Skeletal muscle satellite cell (primary cell): ENCODE measurements at regions not wholly inside any gene's neighbourhood (a gene's known extent, or its start where the extent isn't known, plus 50 kb on each side); places are given as distances from the start of the nearest gene placed in this dataset.

ENCODE experiments used
- H3K27me3 ChIP-seq: 2 replicates; pipeline ENCODE4 v1.7.0; 2013; ENCODE audit warnings: low read length; ENCODE audit not compliant: control insufficient read depth, insufficient read depth
- H3K36me3 ChIP-seq: 2 replicates; pipeline ENCODE4 v1.7.0; 2013; ENCODE audit warnings: mild to moderate bottlenecking, control low read depth, low read length; ENCODE audit not compliant: insufficient read depth
- H3K4me1 ChIP-seq: 2 replicates; pipeline ENCODE4 v1.7.0; 2013; ENCODE audit warnings: low read length; ENCODE audit not compliant: control insufficient read depth, insufficient read depth
- H3K4me2 ChIP-seq: 2 replicates; pipeline ENCODE4 v1.7.0; 2013; ENCODE audit warnings: mild to moderate bottlenecking, low read length
- H3K4me3 ChIP-seq: 2 replicates; pipeline ENCODE4 v1.7.0; 2013; ENCODE audit warnings: low read length
- H3K9ac ChIP-seq: 2 replicates; pipeline ENCODE4 v1.7.0; 2013; ENCODE audit warnings: mild to moderate bottlenecking, low read depth, low read length, moderate library complexity
- H3K9me3 ChIP-seq: replicated peaks from 2 replicates; pipeline ENCODE4 v1.7.0; 2013; ENCODE audit warnings: mild to moderate bottlenecking, control low read depth, low read length

DNA sequence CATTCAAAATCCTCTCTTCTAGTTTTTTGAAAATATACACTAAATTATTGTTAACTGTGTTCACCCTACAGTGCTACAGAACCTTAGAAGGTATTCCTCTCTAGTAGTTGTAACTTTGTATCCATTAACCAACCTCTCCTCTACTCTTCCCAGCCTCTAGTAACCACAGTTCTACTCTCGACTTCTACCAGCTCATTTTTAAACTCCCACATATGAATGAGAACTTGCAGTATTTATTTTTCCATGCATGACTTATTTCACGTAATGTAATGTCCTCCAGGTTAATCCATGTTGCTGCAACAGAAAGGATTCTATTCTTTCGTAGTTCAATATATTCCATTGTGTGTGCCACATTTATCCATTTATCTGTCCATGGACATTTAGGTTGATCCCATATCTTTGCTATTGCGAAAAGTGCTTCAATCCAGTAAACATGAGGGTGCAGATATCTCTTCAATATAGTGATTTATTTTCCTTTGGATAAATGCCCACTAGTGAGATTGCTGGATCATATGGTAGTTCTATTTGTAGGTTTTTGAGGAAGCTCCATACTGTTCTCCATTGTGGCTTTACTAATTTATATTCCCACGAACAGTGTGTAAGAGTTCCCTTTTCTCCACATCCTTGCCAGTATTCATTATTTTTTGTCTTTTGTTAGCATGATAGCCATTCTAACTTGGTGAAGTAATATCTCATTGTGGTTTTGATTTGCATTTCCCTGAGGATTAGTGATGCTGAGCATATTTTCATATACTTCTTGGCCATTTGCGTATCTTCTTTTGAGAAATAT, 113.7 kb upstream of the SMAD3 start:
- H3K4me3 ChIP-seq = no peak overlapping the region
- no peaks in the 10 kb centered on the region for H3K9me3 ChIP-seq
- H3K4me2 ChIP-seq = no peak overlapping the region
- no peaks in the 10 kb centered on the region for H3K36me3 ChIP-seq
- no peaks in the 10 kb centered on the region for H3K27me3 ChIP-seq
- H3K9ac ChIP-seq = no peak overlapping the region
- H3K4me1 ChIP-seq = peaks cover 16% of the 10 kb centered on the region

- peaks cover 15% of the 10 kb centered on the region for H3K4me1 ChIP-seq
- H3K9me3 ChIP-seq = no peaks in the 10 kb centered on the region
- H3K36me3 ChIP-seq = no peaks in the 10 kb centered on the region
- H3K4me3 ChIP-seq = no peak overlapping the region
- H3K9ac ChIP-seq = no peak overlapping the region
- no peak overlapping the region for H3K4me2 ChIP-seq
- H3K27me3 ChIP-seq = no peaks in the 10 kb centered on the region
Measured at GRCh38 chr15:66952756-66953522, 112.5 kb upstream of the SMAD3 start.

GRCh38 chr15:66953523-66954229, 111.7 kb upstream of the SMAD3 start:
- H3K27me3 ChIP-seq = no peaks in the 10 kb centered on the region
- no peak overlapping the region for H3K4me2 ChIP-seq
- H3K9ac ChIP-seq = no peak overlapping the region
- no peak overlapping the region for H3K4me3 ChIP-seq
- H3K36me3 ChIP-seq = no peaks in the 10 kb centered on the region
- peaks cover 9% of the 10 kb centered on the region for H3K4me1 ChIP-seq
- H3K9me3 ChIP-seq = no peaks in the 10 kb centered on the region

DNA sequence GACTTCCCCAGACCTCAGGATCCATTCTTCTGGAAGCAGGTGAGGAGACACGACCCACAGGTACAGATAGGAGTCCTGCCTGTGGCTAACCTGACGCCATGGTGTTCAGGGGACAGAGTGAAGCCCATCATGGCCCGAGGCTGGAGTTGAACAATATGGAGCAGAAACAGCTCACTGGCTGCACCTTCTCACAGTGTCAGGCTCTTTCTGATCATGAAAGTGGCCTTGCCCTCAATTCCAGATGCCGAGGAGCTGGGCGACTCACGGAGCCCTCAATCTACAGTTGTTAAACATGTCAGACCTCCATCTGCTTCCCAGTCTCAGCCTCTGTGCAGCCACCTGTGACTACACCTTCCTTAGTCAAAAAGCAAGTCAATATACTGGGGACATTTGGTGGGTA, 110.8 kb upstream of the SMAD3 start:
- no peak overlapping the region for H3K4me2 ChIP-seq
- peaks cover 4% of the 10 kb centered on the region for H3K27me3 ChIP-seq

DNA sequence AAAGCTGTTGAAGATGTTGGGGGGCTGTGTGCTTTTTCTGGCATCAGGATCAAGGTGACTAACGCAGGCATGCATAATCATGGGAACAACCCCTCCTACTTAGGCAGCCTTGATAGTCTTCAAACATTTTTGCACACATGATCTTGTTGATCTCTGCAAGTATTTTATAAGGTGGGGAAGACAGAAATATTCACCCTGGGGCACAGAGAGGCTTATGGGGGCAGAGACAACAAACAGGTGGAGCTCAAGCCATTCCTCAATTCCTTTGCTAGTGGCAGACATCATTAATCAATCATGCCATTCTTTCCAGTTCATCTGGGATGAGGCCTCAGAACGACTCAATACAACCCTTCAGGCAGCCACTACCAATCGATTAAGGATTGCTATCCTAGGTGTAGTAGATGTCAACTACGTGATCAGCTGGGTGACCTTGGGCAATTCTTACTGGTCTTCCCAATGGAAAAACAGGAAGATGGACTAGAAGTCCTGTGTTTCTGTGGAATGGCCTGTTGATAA, 110.3 kb upstream of the SMAD3 start:
- no peak overlapping the region for H3K4me2 ChIP-seq
- H3K27me3 ChIP-seq = peaks cover 4% of the 10 kb centered on the region

More for the DNA sequence above, 110.8 kb upstream of the SMAD3 start:
- no peaks in the 10 kb centered on the region for H3K36me3 ChIP-seq
- H3K9me3 ChIP-seq = no peaks in the 10 kb centered on the region
- H3K4me1 ChIP-seq = peaks cover 9% of the 10 kb centered on the region
- H3K9ac ChIP-seq = no peak overlapping the region
- H3K4me3 ChIP-seq = no peak overlapping the region

DNA sequence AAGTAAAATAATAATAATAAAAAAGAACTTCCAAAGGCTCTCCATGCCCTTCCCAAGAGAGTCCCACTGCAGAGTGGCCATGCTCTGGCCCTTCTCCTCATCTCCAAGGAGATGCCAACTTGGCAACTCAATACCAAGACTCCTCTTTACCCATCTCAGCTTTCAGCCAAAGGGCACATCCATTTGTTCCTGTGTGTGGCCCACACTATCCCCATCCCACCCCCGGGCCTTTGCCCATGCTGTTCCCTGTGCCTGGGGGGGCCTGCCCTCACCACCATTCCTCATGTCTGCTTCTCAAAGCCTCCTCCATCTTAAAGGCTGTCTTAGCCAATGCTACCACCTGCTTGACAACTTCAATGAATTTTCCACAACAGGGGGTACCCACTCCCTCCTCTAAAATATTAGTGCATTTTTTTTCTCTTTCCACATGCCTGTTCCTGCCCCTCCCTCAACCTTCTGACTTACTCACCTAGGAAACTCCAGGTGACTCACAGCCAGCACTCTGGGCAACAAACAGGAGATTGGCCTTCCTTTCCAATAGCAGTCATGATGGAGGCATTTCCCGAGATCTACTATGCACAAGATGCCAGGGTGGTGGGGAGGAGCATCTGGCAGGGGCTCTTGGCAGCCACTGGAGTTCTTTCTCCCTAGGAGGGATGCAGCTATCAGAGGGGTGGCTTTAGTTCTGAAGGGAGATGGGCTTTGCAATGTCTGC, 109.4 kb upstream of the SMAD3 start:
- Histone ChIP-seq H3K9ac (no peak overlapping the region), H3K9me3 (no peaks in the 10 kb centered on the region)

More for the DNA sequence above, 110.3 kb upstream of the SMAD3 start:
- Histone ChIP-seq H3K36me3 (no peaks in the 10 kb centered on the region), H3K9me3 (no peaks in the 10 kb centered on the region), H3K9ac (no peak overlapping the region), H3K4me1 (peaks cover 9% of the 10 kb centered on the region), H3K4me3 (no peak overlapping the region)

DNA sequence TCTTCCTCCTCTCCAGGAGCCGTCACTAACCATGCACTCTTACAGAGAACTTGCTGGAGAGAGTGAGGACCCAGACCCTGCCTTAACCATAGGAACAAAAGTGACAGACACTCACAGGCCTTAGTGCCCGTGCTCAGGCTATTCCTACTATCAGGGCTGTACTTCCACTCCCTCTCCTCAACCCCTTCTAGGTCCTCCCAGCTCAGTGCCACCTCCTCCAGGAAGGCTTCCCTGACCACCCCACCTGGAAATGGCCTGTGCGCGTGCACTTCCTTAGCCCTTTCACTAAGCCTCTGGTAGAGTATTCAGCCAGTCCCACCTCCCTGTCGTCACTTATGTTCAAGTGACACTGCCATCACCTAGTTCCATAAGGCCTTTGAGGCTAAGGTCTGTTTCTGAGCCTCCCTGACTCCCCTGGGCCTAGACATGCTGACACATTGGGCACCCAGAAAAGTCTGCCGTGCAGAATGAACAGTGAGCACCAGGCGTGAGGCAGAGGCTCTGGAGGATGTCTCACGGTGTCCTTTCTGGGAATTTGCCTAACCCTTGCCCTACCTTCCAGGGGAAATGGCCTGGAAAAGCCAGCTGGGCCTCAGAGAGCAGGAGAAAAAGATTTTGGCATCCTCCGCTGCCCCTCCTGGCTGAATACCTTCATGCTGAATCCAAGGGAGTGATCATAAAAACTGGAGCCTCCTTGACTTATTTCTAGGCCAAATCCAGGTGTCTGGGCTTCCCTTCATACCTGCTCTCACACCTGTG, 108.6 kb upstream of the SMAD3 start:
- H3K9ac ChIP-seq = no peak overlapping the region

More for the DNA sequence above, 109.4 kb upstream of the SMAD3 start:
- Histone ChIP-seq H3K36me3 (no peaks in the 10 kb centered on the region), H3K4me3 (no peak overlapping the region), H3K27me3 (peaks cover 4% of the 10 kb centered on the region), H3K4me1 (peaks cover 9% of the 10 kb centered on the region), H3K4me2 (no peak overlapping the region)

DNA sequence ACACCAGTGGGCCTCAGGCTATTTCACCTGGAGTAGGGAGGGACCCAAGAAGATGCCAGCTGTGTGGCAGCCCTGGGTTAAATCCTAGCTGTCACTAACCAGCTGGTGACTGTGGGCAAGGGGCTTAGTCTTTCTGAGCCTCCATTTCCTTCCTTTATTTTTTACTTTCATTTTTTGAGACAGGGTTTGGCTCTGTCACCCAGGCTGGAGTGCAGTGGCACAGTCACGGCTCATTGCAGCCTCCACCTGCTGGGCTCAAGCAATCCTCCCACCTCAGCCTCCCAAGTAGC, 108.0 kb upstream of the SMAD3 start:
- no peak overlapping the region for H3K9ac ChIP-seq
- no peak overlapping the region for H3K4me2 ChIP-seq
- peaks cover 9% of the 10 kb centered on the region for H3K4me1 ChIP-seq
- peaks cover 4% of the 10 kb centered on the region for H3K27me3 ChIP-seq
- H3K36me3 ChIP-seq = no peaks in the 10 kb centered on the region
- no peak overlapping the region for H3K4me3 ChIP-seq
- H3K9me3 ChIP-seq = no peaks in the 10 kb centered on the region

More for the DNA sequence above, 108.6 kb upstream of the SMAD3 start:
- no peaks in the 10 kb centered on the region for H3K9me3 ChIP-seq
- no peak overlapping the region for H3K4me2 ChIP-seq
- no peaks in the 10 kb centered on the region for H3K36me3 ChIP-seq
- peaks cover 4% of the 10 kb centered on the region for H3K27me3 ChIP-seq
- no peak overlapping the region for H3K4me3 ChIP-seq
- H3K4me1 ChIP-seq = peaks cover 9% of the 10 kb centered on the region

- Histone ChIP-seq H3K9ac (no peak overlapping the region), H3K9me3 (no peaks in the 10 kb centered on the region), H3K4me2 (no peak overlapping the region), H3K27me3 (peaks cover 4% of the 10 kb centered on the region), H3K36me3 (no peaks in the 10 kb centered on the region), H3K4me3 (no peak overlapping the region), H3K4me1 (peaks cover 9% of the 10 kb centered on the region)
Measured at GRCh38 chr15:66959066-66959465, 106.3 kb upstream of the SMAD3 start.

GRCh38 chr15:66959875-66960274, 105.5 kb upstream of the SMAD3 start:
- H3K36me3 ChIP-seq = no peaks in the 10 kb centered on the region
- H3K4me3 ChIP-seq = no peak overlapping the region
- no peaks in the 10 kb centered on the region for H3K9me3 ChIP-seq
- peaks cover 9% of the 10 kb centered on the region for H3K4me1 ChIP-seq
- H3K9ac ChIP-seq = no peak overlapping the region
- no peak overlapping the region for H3K4me2 ChIP-seq
- H3K27me3 ChIP-seq = peaks cover 4% of the 10 kb centered on the region
